ENCODE measurements at regions not wholly inside any gene's neighbourhood (a gene's known extent, or its start where the extent isn't known, plus 50 kb on each side); places are given as distances from the start of the nearest gene placed in this dataset.

GRCh38 chr11:69352166-69352565 lies 58.2 kb downstream of the MYEOV start (continued):
- TF ChIP-seq E2F4 (CRISPR knock-in tag; IDR thresholded peaks at IDR 0.05; ENCODE audit: borderline replicate concordance, low read depth): no peak

GRCh38 chr11:69352715-69353319 lies 58.9 kb downstream of the MYEOV start:
- no peaks in the 10 kb centered on the region for H3K27me3 Mint-ChIP-seq (ENCODE audit: low read depth)
- peaks cover 3% of the 10 kb centered on the region; the same call in 1 of the 2 replicates for H3K9me3 Mint-ChIP-seq
- CTCF ChIA-PET: no interaction called here
- H3K4me1 Mint-ChIP-seq: peaks cover 4% of the 10 kb centered on the region; the same call in 1 of the 2 replicates
- no peak for TF ChIP-seq FOXP4 (CRISPR knock-in tag; IDR thresholded peaks at IDR 0.05)
- TF ChIP-seq E2F1 (CRISPR knock-in tag; IDR thresholded peaks at IDR 0.05): no peak
- TF ChIP-seq NFATC4 (CRISPR knock-in tag; IDR thresholded peaks at IDR 0.05): no peak
- no peak for TF ChIP-seq AFF4 (CRISPR knock-in tag; IDR thresholded peaks at IDR 0.05; ENCODE audit: borderline replicate concordance)
- TF ChIP-seq SMAD3 (CRISPR knock-in tag; IDR thresholded peaks at IDR 0.05; ENCODE audit: borderline replicate concordance): no peak
- no peak for TF ChIP-seq SP1 (CRISPR knock-in tag; conservative IDR thresholded peaks at IDR 0.05)
- TF ChIP-seq TEAD4 (CRISPR knock-in tag; IDR thresholded peaks at IDR 0.05): no peak
- TF ChIP-seq ZNF396 (CRISPR knock-in tag; IDR thresholded peaks at IDR 0.05; ENCODE audit: borderline replicate concordance): no peak
- no peak for TF ChIP-seq ELF4 (CRISPR knock-in tag; IDR thresholded peaks at IDR 0.05; ENCODE audit: low read depth)
- TF ChIP-seq PRRX2 (CRISPR knock-in tag; IDR thresholded peaks at IDR 0.05): no peak
- TF ChIP-seq AR (CRISPR knock-in tag; IDR thresholded peaks at IDR 0.05): no peak
- POLR2A ChIA-PET: no interaction called here
- H3K4me3 Mint-ChIP-seq: no peak overlapping the region
- ATAC-seq: no peak
- H3K27ac Mint-ChIP-seq: no peak overlapping the region
- no peaks in the 10 kb centered on the region for H3K36me3 Mint-ChIP-seq
- no peak for DNase-seq (ENCODE audit: low spot score)
